HCT116 (cell line): ENCODE measurements at regions not wholly inside any gene's neighbourhood (a gene's known extent, or its start where the extent isn't known, plus 50 kb on each side); places are given as distances from the start of the nearest gene placed in this dataset.

ENCODE experiments used
- ATAC-seq: fragments of 200-7000 bp; cut with Tn5 transposase; 2 replicates; pipeline ENCODE4 v1.9.1; 2020; ENCODE audit warnings: mild to moderate bottlenecking, moderate library complexity
- BruUV-seq: library from RNA; stranded (reverse); fragments of 400-500 nt; replicated peaks from 2 replicates; lab custom pipeline; 2021; lab: Mats Ljungman, UMichigan
- CTCF ChIA-PET: fragments of 300-600 bp; sonication (Branson Sonifier 250); formaldehyde crosslinking; loops from one replicate; lab custom pipeline; 2021; ENCODE audit warnings: antibody characterized with exemption; lab: Charles Lee
- POLR2A ChIA-PET: fragments of 300-600, 350-600 bp; sonication (Branson Sonifier 250); formaldehyde crosslinking; loops from one replicate; lab custom pipeline; 2021; ENCODE audit warnings: antibody characterized with exemption; lab: Charles Lee
- RAD21 ChIA-PET, 2 experiments: fragments of 300-600 bp; sonication (Branson Sonifier 250); formaldehyde crosslinking; loops; one replicate each; lab custom pipeline; 2023; ENCODE audit warnings: low total read pairs in 2 of 2; ENCODE audit not compliant: uncharacterized antibody in 2 of 2, unreplicated experiment in 2 of 2, low non-redundant PET in 1 of 2; lab: Charles Lee
- DNase-seq: peaks from one replicate; pipeline ENCODE4 v3.0.0-alpha.2; 2010; ENCODE audit warnings: low read depth, low spot score
- H2AFZ ChIP-seq: fragments of 200-600 bp; shearing (Covaris generic), sonication (generic); 2 replicates; pipeline ENCODE4 v1.6.1; 2017; ENCODE audit warnings: low read depth, mixed run types, mixed read lengths, antibody characterized with exemption, low read length; ENCODE audit not compliant: poor library complexity, severe bottlenecking
- H3K27ac ChIP-seq: 2 replicates; pipeline ENCODE4 v1.5.1; 2012; ENCODE audit warnings: low read depth, low read length
- H3K27me3 ChIP-seq: fragments of 200-600 bp; sonication (generic); 2 replicates; pipeline ENCODE4 v1.6.1; 2016; ENCODE audit warnings: mixed run types, low read length, mixed read lengths; ENCODE audit not compliant: insufficient read depth
- H3K36me3 ChIP-seq, 2 experiments: fragments of 200-500 bp in 1 of 2; fragments of 200-600 bp in 1 of 2; sonication (Bioruptor generic) in 1 of 2; sonication (generic) in 1 of 2; 2 replicates each; pipeline versions ENCODE4 v1.5.1 to v1.6.1; 2014 to 2016; ENCODE audit warnings: low read length in 2 of 2, inconsistent platforms in 1 of 2, mixed read lengths in 1 of 2, mixed run types in 1 of 2; ENCODE audit not compliant: insufficient read depth in 2 of 2, control insufficient read depth in 1 of 2
- H3K4me1 ChIP-seq, 2 experiments: fragments of 200-600 bp in 1 of 2; sonication (generic) in 1 of 2; 2 replicates each; pipeline versions ENCODE4 v1.5.1 to v1.6.1; 2012 to 2017; ENCODE audit warnings: low read length in 2 of 2, inconsistent platforms in 1 of 2, mild to moderate bottlenecking in 1 of 2, mixed read lengths in 1 of 2, mixed run types in 1 of 2, moderate library complexity in 1 of 2; ENCODE audit not compliant: insufficient read depth in 2 of 2, control insufficient read depth in 1 of 2
- H3K4me2 ChIP-seq: fragments of 200-600 bp; sonication (generic); 2 replicates; pipeline ENCODE4 v1.6.1; 2017; ENCODE audit warnings: mixed run types, low read length, mixed read lengths
- H3K4me3 ChIP-seq, 2 experiments: fragments of 200-600 bp in 1 of 2; sonication (generic) in 1 of 2; replicated peaks in 1 of 2; 2 replicates each; pipeline ENCODE4 v1.5.1; 2011 to 2016; ENCODE audit warnings: low read length in 2 of 2, control low read depth in 1 of 2, low read depth in 1 of 2, mild to moderate bottlenecking in 1 of 2, mixed read lengths in 1 of 2, mixed run types in 1 of 2
- H3K79me2 ChIP-seq: fragments of 200-600 bp; sonication (generic); 2 replicates; pipeline ENCODE4 v1.6.1; 2017; ENCODE audit warnings: mild to moderate bottlenecking, mixed run types, low read length, moderate library complexity, mixed read lengths; ENCODE audit not compliant: insufficient read depth
- H3K9ac ChIP-seq: fragments of 200-600 bp; sonication (generic); 2 replicates; pipeline ENCODE4 v1.6.1; 2016; ENCODE audit warnings: low read length, mixed read lengths
- H3K9me2 ChIP-seq: fragments of 200-600 bp; sonication (generic), shearing (Covaris generic); 2 replicates; pipeline ENCODE4 v1.6.1; 2017; ENCODE audit warnings: mixed run types, mild to moderate bottlenecking, moderate library complexity; ENCODE audit not compliant: insufficient read depth
- H3K9me3 ChIP-seq, 2 experiments: fragments of 200-500 bp in 1 of 2; fragments of 200-600 bp in 1 of 2; sonication (Bioruptor generic) in 1 of 2; sonication (generic) in 1 of 2; 2 replicates each; pipeline ENCODE4 v1.6.1; 2014 to 2017; ENCODE audit warnings: low read length in 2 of 2, mixed read lengths in 2 of 2, inconsistent platforms in 1 of 2, low read depth in 1 of 2, mild to moderate bottlenecking in 1 of 2, mixed run types in 1 of 2, moderate library complexity in 1 of 2; ENCODE audit not compliant: control insufficient read depth in 1 of 2, insufficient read depth in 1 of 2
- H4K20me1 ChIP-seq: fragments of 200-600 bp; sonication (generic), shearing (Covaris generic); 2 replicates; pipeline ENCODE4 v1.6.1; 2017; ENCODE audit warnings: mixed run types, mild to moderate bottlenecking, moderate library complexity; ENCODE audit not compliant: insufficient read depth
- ELF1 ChIP-seq: IDR thresholded peaks from 2 replicates; pipeline ENCODE4 v1.6.1; 2012; ENCODE audit warnings: low read depth, borderline replicate concordance
- MAX ChIP-seq: IDR thresholded peaks from 2 replicates; pipeline ENCODE4 v1.6.1; 2012
- RAD21 ChIP-seq: IDR thresholded peaks from 2 replicates; pipeline ENCODE4 v1.6.1; 2012; ENCODE audit warnings: low read depth, mild to moderate bottlenecking
- SRF ChIP-seq: IDR thresholded peaks from 2 replicates; pipeline ENCODE4 v1.6.1; 2012; ENCODE audit warnings: low read depth
- YY1 ChIP-seq: IDR thresholded peaks from 2 replicates; pipeline ENCODE4 v1.6.1; 2011; ENCODE audit warnings: low read length, low read depth, moderate library complexity, mild to moderate bottlenecking; ENCODE audit not compliant: insufficient replicate concordance; ENCODE audit errors: extremely low read depth
- ZBTB33 ChIP-seq: IDR thresholded peaks from 2 replicates; pipeline ENCODE4 v1.6.1; 2011; ENCODE audit warnings: mild to moderate bottlenecking, low read length, moderate library complexity; ENCODE audit not compliant: insufficient replicate concordance; ENCODE audit errors: extremely low read depth
- ZFX ChIP-seq: fragments of 450-650 bp; IDR thresholded peaks from 2 replicates; pipeline ENCODE4 v1.6.1; 2017
- intact Hi-C: fragments of 100-400 bp; cut with micrococcal nuclease; formaldehyde crosslinking; loops from 2 replicates; pipeline ENCODE4 v1.10.0; 2022

- ChIA-PET RAD21 (no interaction called here), CTCF (no interaction called here), POLR2A (no interaction called here)
- Histone ChIP-seq H3K9me2 (no peaks in the 10 kb centered on the region), H3K4me3 (no peak overlapping the region), H3K79me2 (no peaks in the 10 kb centered on the region), H3K4me1 (peaks cover 0 to 4% of the 10 kb centered on the region in 2 experiments; a peak in 1 of 4 replicates), H3K27ac (no peak overlapping the region), H3K9ac (no peak overlapping the region), H2AFZ (no peak overlapping the region), H4K20me1 (no peaks in the 10 kb centered on the region), H3K9me3 (no peaks in the 10 kb centered on the region), H3K36me3 (no peaks in the 10 kb centered on the region), H3K4me2 (no peak overlapping the region), H3K27me3 (no peaks in the 10 kb centered on the region)
- ATAC-seq (no peak), DNase-seq (no peak)
- no TSS peak for BruUV-seq
- intact Hi-C loops, result no loop called here
- no peak for TF ChIP-seq ZBTB33
Observed at GRCh38 chr7:152508701-152509100, 72.9 kb upstream of the KMT2C start.

GRCh38 chr7:152505606-152506005, 69.8 kb upstream of the KMT2C start:
- no peak for DNase-seq
- no peak overlapping the region for H3K4me2 ChIP-seq
- no peaks in the 10 kb centered on the region for H3K27me3 ChIP-seq
- no peaks in the 10 kb centered on the region for H3K36me3 ChIP-seq
- no peaks in the 10 kb centered on the region for H3K79me2 ChIP-seq
- no peak overlapping the region for H3K27ac ChIP-seq
- CTCF ChIA-PET, result no interaction called here
- no peak overlapping the region for H3K9ac ChIP-seq
- no peak overlapping the region for H2AFZ ChIP-seq
- no peaks in the 10 kb centered on the region for H3K9me2 ChIP-seq
- ATAC-seq, result no peak
- RAD21 ChIA-PET, result interaction anchor here in 1 of 2 experiments (0.6 kb wide), 1 partner anchor 20 kb away, joined by 8 read pairs; no protein-coding TSS in a partner anchor
- POLR2A ChIA-PET, result no interaction called here
- BruUV-seq, result no TSS peak
- TF ChIP-seq YY1, result no peak
- no peak for TF ChIP-seq ELF1
- no peak for TF ChIP-seq ZBTB33
- no peak for TF ChIP-seq MAX
- no peak for TF ChIP-seq SRF
- no peak for TF ChIP-seq ZFX
- no peak for TF ChIP-seq RAD21
- intact Hi-C loops, result no loop called here
- H3K4me1 ChIP-seq, result peaks cover 0 to 10% of the 10 kb centered on the region in 2 experiments; a peak in 2 of 4 replicates
- H3K4me3 ChIP-seq, result no peak overlapping the region
- H4K20me1 ChIP-seq, result no peaks in the 10 kb centered on the region
- H3K9me3 ChIP-seq, result no peaks in the 10 kb centered on the region
